Ishikawa (cell line): ENCODE measurements at regions not wholly inside any gene's neighbourhood (a gene's known extent, or its start where the extent isn't known, plus 50 kb on each side); places are given as distances from the start of the nearest gene placed in this dataset.

Experiments
- CEBPB ChIP-seq: IDR thresholded peaks from 2 replicates; pipeline ENCODE4 v1.6.1; 2012
- CREB1 ChIP-seq: IDR thresholded peaks from 2 replicates; pipeline ENCODE4 v1.6.1; 2012; ENCODE audit warnings: low read depth
- EGR1 ChIP-seq: IDR thresholded peaks from 2 replicates; pipeline ENCODE4 v1.6.1; 2012
- EP300 ChIP-seq: IDR thresholded peaks from 2 replicates; pipeline ENCODE4 v1.6.1; 2012; ENCODE audit warnings: borderline replicate concordance
- FOXM1 ChIP-seq: IDR thresholded peaks from 2 replicates; pipeline ENCODE4 v1.6.1; 2012; ENCODE audit warnings: low read depth, borderline replicate concordance
- MAX ChIP-seq: IDR thresholded peaks from 2 replicates; pipeline ENCODE4 v1.6.1; 2012
- NFIC ChIP-seq: IDR thresholded peaks from 2 replicates; pipeline ENCODE4 v1.6.1; 2012
- RAD21 ChIP-seq: IDR thresholded peaks from 2 replicates; pipeline ENCODE4 v1.6.1; 2012; ENCODE audit warnings: low read depth
- TAF1 ChIP-seq: IDR thresholded peaks from 2 replicates; pipeline ENCODE4 v1.6.1; 2012; ENCODE audit warnings: low read depth, mild to moderate bottlenecking
- TCF12 ChIP-seq: IDR thresholded peaks from 2 replicates; pipeline ENCODE4 v1.6.1; 2012; ENCODE audit warnings: low read depth
- TEAD4 ChIP-seq: IDR thresholded peaks from 2 replicates; pipeline ENCODE4 v1.6.1; 2012
- USF1 ChIP-seq: IDR thresholded peaks from 2 replicates; pipeline ENCODE4 v1.6.1; 2012
- YY1 ChIP-seq: IDR thresholded peaks from 2 replicates; pipeline ENCODE4 v1.6.1; 2012; ENCODE audit warnings: low read depth
- ZBTB7A ChIP-seq: IDR thresholded peaks from 2 replicates; pipeline ENCODE4 v1.6.1; 2012; ENCODE audit warnings: low read depth
- TF ChIP-seq, protein P1 (sequence below): IDR thresholded peaks from 2 replicates; pipeline ENCODE4 v1.6.1; 2012; ENCODE audit warnings: low read depth, mild to moderate bottlenecking

- TF ChIP-seq FOXM1 (no peak), NFIC (peak; percentile 54; the same call in 1 of the 2 replicates)
Measured at GRCh38 chr4:129350834-129351721, 255.1 kb downstream of the C4orf33 start.

DNA sequence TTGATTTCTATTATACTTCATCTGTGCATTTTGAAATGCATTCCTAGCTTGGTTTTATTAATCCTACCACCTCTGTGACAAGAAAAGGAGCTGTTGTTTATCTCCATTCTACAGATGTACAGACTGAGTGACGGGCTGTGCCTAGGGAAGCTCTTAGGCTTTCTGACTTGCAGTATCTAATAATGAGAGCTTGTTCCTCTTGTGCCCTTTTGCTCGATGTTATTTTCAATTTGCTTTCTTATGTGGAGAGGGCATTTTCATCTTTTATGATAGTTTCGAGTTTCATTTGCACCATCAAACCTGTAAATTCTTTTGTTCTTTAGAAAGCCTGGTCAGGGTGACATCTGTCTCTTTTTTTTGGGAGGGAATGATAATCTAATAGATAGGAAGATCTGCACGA, 256.5 kb downstream of the C4orf33 start:
- TF ChIP-seq USF1 (no peak), NFIC (no peak), YY1 (no peak), TEAD4 (no peak), EGR1 (no peak), EP300 (no peak), TCF12 (no peak)

- TF ChIP-seq MAX, result no peak
- no peak for TF ChIP-seq YY1
- no peak for TF ChIP-seq CREB1
- TF ChIP-seq TAF1, result no peak
- no peak for TF ChIP-seq FOXM1
- no peak for TF ChIP-seq TCF12
- no peak for TF ChIP-seq ZBTB7A
- no peak for TF ChIP-seq EGR1
- no peak for TF ChIP-seq TEAD4
- TF ChIP-seq NFIC, result no peak
- TF ChIP-seq EP300, result no peak
- TF ChIP-seq, protein P1, sequence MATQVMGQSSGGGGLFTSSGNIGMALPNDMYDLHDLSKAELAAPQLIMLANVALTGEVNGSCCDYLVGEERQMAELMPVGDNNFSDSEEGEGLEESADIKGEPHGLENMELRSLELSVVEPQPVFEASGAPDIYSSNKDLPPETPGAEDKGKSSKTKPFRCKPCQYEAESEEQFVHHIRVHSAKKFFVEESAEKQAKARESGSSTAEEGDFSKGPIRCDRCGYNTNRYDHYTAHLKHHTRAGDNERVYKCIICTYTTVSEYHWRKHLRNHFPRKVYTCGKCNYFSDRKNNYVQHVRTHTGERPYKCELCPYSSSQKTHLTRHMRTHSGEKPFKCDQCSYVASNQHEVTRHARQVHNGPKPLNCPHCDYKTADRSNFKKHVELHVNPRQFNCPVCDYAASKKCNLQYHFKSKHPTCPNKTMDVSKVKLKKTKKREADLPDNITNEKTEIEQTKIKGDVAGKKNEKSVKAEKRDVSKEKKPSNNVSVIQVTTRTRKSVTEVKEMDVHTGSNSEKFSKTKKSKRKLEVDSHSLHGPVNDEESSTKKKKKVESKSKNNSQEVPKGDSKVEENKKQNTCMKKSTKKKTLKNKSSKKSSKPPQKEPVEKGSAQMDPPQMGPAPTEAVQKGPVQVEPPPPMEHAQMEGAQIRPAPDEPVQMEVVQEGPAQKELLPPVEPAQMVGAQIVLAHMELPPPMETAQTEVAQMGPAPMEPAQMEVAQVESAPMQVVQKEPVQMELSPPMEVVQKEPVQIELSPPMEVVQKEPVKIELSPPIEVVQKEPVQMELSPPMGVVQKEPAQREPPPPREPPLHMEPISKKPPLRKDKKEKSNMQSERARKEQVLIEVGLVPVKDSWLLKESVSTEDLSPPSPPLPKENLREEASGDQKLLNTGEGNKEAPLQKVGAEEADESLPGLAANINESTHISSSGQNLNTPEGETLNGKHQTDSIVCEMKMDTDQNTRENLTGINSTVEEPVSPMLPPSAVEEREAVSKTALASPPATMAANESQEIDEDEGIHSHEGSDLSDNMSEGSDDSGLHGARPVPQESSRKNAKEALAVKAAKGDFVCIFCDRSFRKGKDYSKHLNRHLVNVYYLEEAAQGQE, result no peak
- no peak for TF ChIP-seq CEBPB
- TF ChIP-seq RAD21, result no peak
- TF ChIP-seq USF1, result no peak
Measured at GRCh38 chr4:129353490-129353889, 257.5 kb downstream of the C4orf33 start.

- no peak for TF ChIP-seq USF1
- TF ChIP-seq, protein P1, result no peak
- TF ChIP-seq TAF1, result no peak
- TF ChIP-seq EP300, result no peak
- TF ChIP-seq TEAD4, result no peak
- TF ChIP-seq YY1, result no peak
- no peak for TF ChIP-seq MAX
- TF ChIP-seq NFIC, result no peak
- no peak for TF ChIP-seq CEBPB
- TF ChIP-seq CREB1, result no peak
- TF ChIP-seq RAD21, result no peak
- no peak for TF ChIP-seq ZBTB7A
- TF ChIP-seq TCF12, result no peak
- no peak for TF ChIP-seq FOXM1
- no peak for TF ChIP-seq EGR1
Measured at GRCh38 chr4:129355031-129355430, 259.1 kb downstream of the C4orf33 start.

DNA sequence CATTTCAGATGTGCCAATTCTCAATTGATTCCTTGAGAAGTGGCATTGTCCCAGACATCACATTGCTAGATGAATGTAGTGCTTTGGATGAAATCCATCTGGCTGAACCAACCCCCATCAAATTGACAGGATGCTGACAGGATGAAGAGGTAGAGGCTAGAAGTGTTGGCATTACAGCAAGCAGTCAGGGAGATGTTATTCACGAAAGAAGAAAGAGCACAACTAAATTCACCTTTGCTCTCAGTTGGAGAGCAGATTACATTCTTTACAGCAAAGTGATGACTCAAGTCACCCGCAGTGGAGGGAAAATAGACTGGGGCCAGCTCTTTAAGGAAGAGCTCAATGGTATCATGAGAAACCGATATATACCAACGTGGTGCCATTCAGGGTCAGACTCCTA, 259.6 kb downstream of the C4orf33 start:
- no peak for TF ChIP-seq EGR1
- no peak for TF ChIP-seq CREB1
- TF ChIP-seq CEBPB, result no peak
- TF ChIP-seq USF1, result no peak
- TF ChIP-seq, protein P1, result no peak
- no peak for TF ChIP-seq NFIC
- TF ChIP-seq TEAD4, result no peak
- TF ChIP-seq TAF1, result no peak
- no peak for TF ChIP-seq RAD21
- no peak for TF ChIP-seq TCF12
- no peak for TF ChIP-seq MAX
